IMR-90 (cell line): ENCODE measurements at regions not wholly inside any gene's neighbourhood (a gene's known extent, or its start where the extent isn't known, plus 50 kb on each side); places are given as distances from the start of the nearest gene placed in this dataset.

ENCODE experiments used
- ATAC-seq: fragments of 200-7000 bp; cut with Tn5 transposase; 2 replicates; pipeline ENCODE4 v1.9.1; 2020; ENCODE audit warnings: low read depth, mild to moderate bottlenecking, moderate library complexity
- BruUV-seq: library from RNA; stranded (reverse); fragments of 400-500 nt; replicated peaks from 2 replicates; lab custom pipeline; 2021; lab: Mats Ljungman, UMichigan
- CTCF ChIA-PET: fragments of 300-600 bp; formaldehyde crosslinking; extraction: SDS; loops from one replicate; lab custom pipeline; 2021; ENCODE audit warnings: antibody characterized with exemption; lab: Yijun Ruan, JAX
- POLR2A ChIA-PET: fragments of 300-600 bp; sonication (Branson Sonifier 250); formaldehyde crosslinking; loops from one replicate; lab custom pipeline; 2022; ENCODE audit warnings: antibody characterized with exemption; ENCODE audit not compliant: unreplicated experiment; lab: Charles Lee
- DNase-seq: peaks from one replicate; pipeline ENCODE4 v3.0.0; 2013
- H2AFZ ChIP-seq: replicated peaks from 2 replicates; pipeline ENCODE3; 2013; ENCODE audit warnings: low read length, mild to moderate bottlenecking; ENCODE audit not compliant: poor library complexity
- H2AK5ac ChIP-seq: 2 replicates; pipeline ENCODE4 v1.6.1; 2013; ENCODE audit warnings: low read depth, low read length, inconsistent platforms
- H2AK9ac ChIP-seq: replicated peaks from 2 replicates; pipeline ENCODE3; 2013; ENCODE audit warnings: mild to moderate bottlenecking, low read depth, low read length, moderate library complexity; ENCODE audit not compliant: poor library complexity
- H2BK120ac ChIP-seq: 2 replicates; pipeline ENCODE4 v1.6.1; 2013; ENCODE audit warnings: low read depth, low read length, inconsistent platforms
- H2BK15ac ChIP-seq: 3 replicates; pipeline ENCODE4 v1.6.1; 2013; ENCODE audit warnings: low read depth, low read length, inconsistent platforms
- H2BK20ac ChIP-seq: 2 replicates; pipeline ENCODE4 v1.6.1; 2013; ENCODE audit warnings: low read depth, mild to moderate bottlenecking, inconsistent platforms, low read length, moderate library complexity
- H2BK5ac ChIP-seq: 2 replicates; pipeline ENCODE4 v1.6.1; 2013; ENCODE audit warnings: mild to moderate bottlenecking, low read depth, low read length, inconsistent platforms; ENCODE audit not compliant: poor library complexity, severe bottlenecking
- H3K14ac ChIP-seq: replicated peaks from 2 replicates; pipeline ENCODE4 v1.6.1; 2013; ENCODE audit warnings: low read depth, low read length, inconsistent platforms
- H3K18ac ChIP-seq: 2 replicates; pipeline ENCODE4 v1.6.1; 2013; ENCODE audit warnings: low read depth, low read length, control low read depth
- H3K23ac ChIP-seq: 2 replicates; pipeline ENCODE4 v1.6.1; 2013; ENCODE audit warnings: low read depth, low read length, inconsistent platforms
- H3K27ac ChIP-seq: 2 replicates; pipeline ENCODE4 v1.5.1; 2013; ENCODE audit warnings: mild to moderate bottlenecking, control low read depth, low read length; ENCODE audit not compliant: insufficient read depth
- H3K27me3 ChIP-seq: 2 replicates; pipeline ENCODE4 v1.6.1; 2013; ENCODE audit warnings: low read length; ENCODE audit not compliant: control insufficient read depth, insufficient read depth
- H3K36me3 ChIP-seq: 2 replicates; pipeline ENCODE4 v1.6.1; 2013; ENCODE audit warnings: low read length, mixed read lengths; ENCODE audit not compliant: control insufficient read depth, insufficient read depth
- H3K4ac ChIP-seq: 2 replicates; pipeline ENCODE4 v1.6.1; 2013; ENCODE audit warnings: low read depth, low read length, inconsistent platforms
- H3K4me1 ChIP-seq: 2 replicates; pipeline ENCODE4 v1.6.1; 2013; ENCODE audit warnings: low read length, mixed read lengths; ENCODE audit not compliant: control insufficient read depth, insufficient read depth
- H3K4me2 ChIP-seq: 2 replicates; pipeline ENCODE4 v1.6.1; 2013; ENCODE audit warnings: low read depth, mild to moderate bottlenecking, control low read depth, low read length, moderate library complexity
- H3K4me3 ChIP-seq: 2 replicates; pipeline ENCODE4 v1.5.1; 2013; ENCODE audit warnings: low read depth, mild to moderate bottlenecking, control low read depth, low read length, moderate library complexity; ENCODE audit not compliant: insufficient read depth
- H3K56ac ChIP-seq: 2 replicates; pipeline ENCODE4 v1.6.1; 2013; ENCODE audit warnings: low read length, inconsistent platforms; ENCODE audit not compliant: insufficient read depth; ENCODE audit errors: extremely low read depth
- H3K79me1 ChIP-seq, 2 experiments: 2 replicates each; pipeline ENCODE4 v1.6.1; 2013; ENCODE audit warnings: low read length in 2 of 2, inconsistent platforms in 1 of 2, low read depth in 1 of 2
- H3K9ac ChIP-seq: 2 replicates; pipeline ENCODE4 v1.6.1; 2013; ENCODE audit warnings: low read depth, low read length, control low read depth
- H3K9me1 ChIP-seq: 2 replicates; pipeline ENCODE4 v1.6.1; 2013; ENCODE audit warnings: low read length, inconsistent platforms; ENCODE audit not compliant: insufficient read depth
- H3K9me3 ChIP-seq: 2 replicates; pipeline ENCODE4 v1.6.1; 2013; ENCODE audit warnings: low read length; ENCODE audit not compliant: control insufficient read depth, insufficient read depth
- H4K20me1 ChIP-seq: 2 replicates; pipeline ENCODE4 v1.6.1; 2013; ENCODE audit warnings: low read length, inconsistent platforms; ENCODE audit not compliant: insufficient read depth
- H4K5ac ChIP-seq: 2 replicates; pipeline ENCODE4 v1.6.1; 2013; ENCODE audit warnings: mild to moderate bottlenecking, low read depth, low read length, control low read depth
- H4K8ac ChIP-seq, 2 experiments: 2 replicates each; pipeline ENCODE4 v1.6.1; 2013; ENCODE audit warnings: low read depth in 2 of 2, low read length in 2 of 2, control low read depth in 1 of 2, inconsistent platforms in 1 of 2
- H4K91ac ChIP-seq: 2 replicates; pipeline ENCODE4 v1.6.1; 2013; ENCODE audit warnings: low read depth, low read length, inconsistent platforms; ENCODE audit not compliant: insufficient read depth
- BHLHE40 ChIP-seq: fragments of 150-350 bp; IDR thresholded peaks from 2 replicates; pipeline ENCODE4 v1.6.1; 2016; ENCODE audit warnings: mild to moderate bottlenecking, low read depth, low read length
- ELK1 ChIP-seq: fragments of 150-350 bp; IDR thresholded peaks from 2 replicates; pipeline ENCODE4 v1.6.1; 2016; ENCODE audit warnings: low read depth, mild to moderate bottlenecking, low read length, moderate library complexity, borderline replicate concordance
- FOS ChIP-seq: fragments of 150-350 bp; IDR thresholded peaks from 2 replicates; pipeline ENCODE4 v1.6.1; 2016; ENCODE audit warnings: low read depth, low read length
- POLR2A ChIP-seq: IDR thresholded peaks from 2 replicates; pipeline ENCODE4 v1.6.1; 2012; ENCODE audit warnings: mild to moderate bottlenecking, low read depth, low read length
- RAD21 ChIP-seq: IDR thresholded peaks from 2 replicates; pipeline ENCODE4 v1.6.1; 2012; ENCODE audit warnings: low read length, improper control_type of control experiment
- USF2 ChIP-seq: fragments of 150-350 bp; IDR thresholded peaks from 2 replicates; pipeline ENCODE4 v1.6.1; 2017; ENCODE audit warnings: mild to moderate bottlenecking, antibody characterized with exemption, low read length, low read depth
- WGBS, 2 experiments: methylation state at CpG; one replicate each; pipeline versions ENCODE4 v1.1.5 to v1.1.7; 2013; ENCODE audit warnings: missing lambda C conversion rate in 2 of 2; ENCODE audit not compliant: insufficient read length in 1 of 2; ENCODE audit errors: extremely low coverage in 2 of 2; 5-methylcytosine and 5-hydroxymethylcytosine counted together
- dilution Hi-C: fragments of 300-500 bp; cut with HindIII; formaldehyde crosslinking; loops from one replicate; pipeline ENCODE4 v1.14.3; 2018; ENCODE audit warnings: low sequenced_read_pairs; ENCODE audit not compliant: unreplicated experiment
- in situ Hi-C: fragments of 300-500 bp; cut with MboI; formaldehyde crosslinking; loops from 3 replicates; pipeline ENCODE4 v1.14.3; 2019; ENCODE audit warnings: low sequenced_read_pairs, inconsistent platforms, mixed read lengths
- intact Hi-C: fragments of 100-400 bp; cut with micrococcal nuclease; formaldehyde crosslinking; loops from 2 replicates; pipeline ENCODE4 v1.10.0; 2022

GRCh38 chr11:115653926-115654325 lies 149.7 kb upstream of the CADM1 start:
- Histone ChIP-seq H4K91ac (no peak overlapping the region), H4K5ac (no peak overlapping the region), H4K8ac (no peak overlapping the region), H3K4me1 (peaks cover 2% of the 10 kb centered on the region), H2AK9ac (no peak overlapping the region), H3K23ac (no peak overlapping the region), H3K4me3 (no peak overlapping the region), H2BK5ac (no peak overlapping the region), H3K27me3 (peaks cover 2% of the 10 kb centered on the region; the same call in 1 of the 2 replicates), H3K4me2 (no peak overlapping the region), H3K18ac (no peak overlapping the region), H3K9me1 (peaks cover 6% of the 10 kb centered on the region), H3K14ac (no peak overlapping the region), H3K36me3 (no peaks in the 10 kb centered on the region), H2BK20ac (0 out of 2 replicates have a peak overlapping the region, but pooled peaks have one; percentile 3), H3K9me3 (no peaks in the 10 kb centered on the region), H2AFZ (no peak overlapping the region), H3K9ac (no peak overlapping the region), H3K4ac (no peak overlapping the region), H3K27ac (no peak overlapping the region), H2BK15ac (no peak overlapping the region), H2BK120ac (no peak overlapping the region), H3K56ac (no peak overlapping the region), H2AK5ac (no peak overlapping the region), H4K20me1 (no peaks in the 10 kb centered on the region), H3K79me1 (no peaks in the 10 kb centered on the region)
- ATAC-seq, result no peak
- in situ Hi-C loops, result no loop called here
- BruUV-seq, result no TSS peak
- no peak for DNase-seq
- 97% methylated on average over 7 of the region's 13 CpGs; no CpG with 5 or more reads in 1 of the 2 experiments for WGBS, 2 experiments
- CTCF ChIA-PET, result no interaction called here
- POLR2A ChIA-PET, result no interaction called here
- TF ChIP-seq BHLHE40 (no peak), ELK1 (no peak), RAD21 (no peak), FOS (no peak), POLR2A (no peak), USF2 (no peak)
- intact Hi-C loops, result no loop called here
- dilution Hi-C loops, result no loop called here
